ENCODE measurements at regions not wholly inside any gene's neighbourhood (a gene's known extent, or its start where the extent isn't known, plus 50 kb on each side); places are given as distances from the start of the nearest gene placed in this dataset.

GRCh38 chr7:12895296-12895695 is 207.9 kb downstream of the ARL4A start:
- TF ChIP-seq YY1 (IDR thresholded peaks at IDR 0.05; ENCODE audit: insufficient read depth, insufficient read length) (no peak), SUZ12 (IDR thresholded peaks at IDR 0.05; ENCODE audit: extremely low read depth, insufficient read depth, insufficient read length) (no peak), ZNF274 (IDR thresholded peaks at IDR 0.05; ENCODE audit: low read depth, low read length) (no peak)
